Endodermal cell (in vitro differentiated cells): ENCODE measurements at regions not wholly inside any gene's neighbourhood (a gene's known extent, or its start where the extent isn't known, plus 50 kb on each side); places are given as distances from the start of the nearest gene placed in this dataset.

Experiments used
- DNase-seq: peaks from one replicate; pipeline ENCODE4 v3.0.0-alpha.2; 2017
- H3K27ac ChIP-seq: 2 replicates; pipeline ENCODE4 v1.5.1; 2013; ENCODE audit warnings: mild to moderate bottlenecking, low read depth, low read length, moderate library complexity
- H3K27me3 ChIP-seq: 2 replicates; pipeline ENCODE4 v1.6.1; 2013; ENCODE audit warnings: mild to moderate bottlenecking, low read length, moderate library complexity; ENCODE audit not compliant: insufficient read depth, control insufficient read depth, poor library complexity, severe bottlenecking
- H3K36me3 ChIP-seq: 2 replicates; pipeline ENCODE4 v1.7.0; 2013; ENCODE audit warnings: mild to moderate bottlenecking, low read length, moderate library complexity; ENCODE audit not compliant: control insufficient read depth, insufficient read depth
- H3K4me1 ChIP-seq: one replicate; pipeline ENCODE4 v1.7.0; 2013; ENCODE audit warnings: low read length; ENCODE audit not compliant: control insufficient read depth, insufficient read depth
- H3K4me3 ChIP-seq: 2 replicates; pipeline ENCODE4 v1.5.1; 2013; ENCODE audit warnings: mild to moderate bottlenecking, low read length, moderate library complexity
- H3K9ac ChIP-seq: 2 replicates; pipeline ENCODE4 v1.6.1; 2013; ENCODE audit warnings: mild to moderate bottlenecking, low read length, moderate library complexity; ENCODE audit not compliant: poor library complexity, severe bottlenecking; ENCODE audit errors: extremely low read depth
- H3K9me3 ChIP-seq: 2 replicates; pipeline ENCODE4 v1.6.1; 2013; ENCODE audit warnings: mild to moderate bottlenecking, low read length, moderate library complexity; ENCODE audit not compliant: control insufficient read depth
- H3K27ac Mint-ChIP-seq: 2 replicates; pipeline ENCODE4 v1.8.0; 2020; ENCODE audit warnings: mixed read lengths
- H3K27me3 Mint-ChIP-seq: 2 replicates; pipeline ENCODE4 v1.8.0; 2021; ENCODE audit warnings: mild to moderate bottlenecking, mixed read lengths; ENCODE audit not compliant: insufficient read depth
- H3K36me3 Mint-ChIP-seq: 2 replicates; pipeline ENCODE4 v1.8.0; 2020; ENCODE audit warnings: low read depth, mixed read lengths
- H3K4me1 Mint-ChIP-seq: 2 replicates; pipeline ENCODE4 v1.8.0; 2020; ENCODE audit warnings: mixed read lengths
- H3K4me3 Mint-ChIP-seq: 2 replicates; pipeline ENCODE4 v1.8.0; 2020; ENCODE audit warnings: mild to moderate bottlenecking, moderate library complexity, mixed read lengths
- H3K9me3 Mint-ChIP-seq: 2 replicates; pipeline ENCODE4 v1.8.0; 2020; ENCODE audit warnings: mild to moderate bottlenecking, mixed read lengths
- CTCF ChIP-seq: fragments of 200-600 bp; sonication (generic); conservative IDR thresholded peaks from 2 replicates; pipeline ENCODE4 v1.5.0; 2021; ENCODE audit warnings: antibody characterized with exemption, mild to moderate bottlenecking
- WGBS, 2 experiments: methylation state at CpG; one replicate each; pipeline versions ENCODE4 v1.1.5 to v1.1.7; 2013; ENCODE audit warnings: missing lambda C conversion rate in 2 of 2, mixed read lengths in 1 of 2; ENCODE audit not compliant: insufficient coverage in 1 of 2, insufficient read length in 1 of 2; 5-methylcytosine and 5-hydroxymethylcytosine counted together

- Mint-ChIP-seq H3K4me1 (no peaks in the 10 kb centered on the region), H3K27ac (no peak overlapping the region), H3K9me3 (no peaks in the 10 kb centered on the region), H3K27me3 (no peaks in the 10 kb centered on the region), H3K36me3 (no peaks in the 10 kb centered on the region), H3K4me3 (no peak overlapping the region)
- H3K4me1 ChIP-seq: no peaks in the 10 kb centered on the region
- peaks cover 2% of the 10 kb centered on the region for H3K9me3 ChIP-seq
- no peak overlapping the region for H3K4me3 ChIP-seq
- H3K9ac ChIP-seq: no peak overlapping the region
- no peak for DNase-seq
- no peak for TF ChIP-seq CTCF
- no peaks in the 10 kb centered on the region for H3K36me3 ChIP-seq
- H3K27ac ChIP-seq: no peak overlapping the region
- no peaks in the 10 kb centered on the region for H3K27me3 ChIP-seq
These were observed 515.0 kb upstream of the FAT1 start for GRCh38 chr4:187238646-187239045.

GRCh38 chr4:187251896-187252295, 528.2 kb upstream of the FAT1 start:
- peaks cover 7% of the 10 kb centered on the region for H3K9me3 ChIP-seq
- no peaks in the 10 kb centered on the region for H3K36me3 ChIP-seq
- H3K4me1 ChIP-seq: no peaks in the 10 kb centered on the region
- DNase-seq: no peak
- no peak overlapping the region for H3K27ac Mint-ChIP-seq
- H3K27ac ChIP-seq: no peak overlapping the region
- TF ChIP-seq CTCF: no peak
- H3K4me3 Mint-ChIP-seq: no peak overlapping the region
- no peak overlapping the region for H3K4me3 ChIP-seq
- 83 to 94% methylated on average over 1 to 4 of the region's 4 CpGs for WGBS, 2 experiments
- no peaks in the 10 kb centered on the region for H3K36me3 Mint-ChIP-seq
- no peak overlapping the region for H3K9ac ChIP-seq
- H3K9me3 Mint-ChIP-seq: no peaks in the 10 kb centered on the region
- no peaks in the 10 kb centered on the region for H3K27me3 Mint-ChIP-seq
- H3K4me1 Mint-ChIP-seq: peaks cover 19% of the 10 kb centered on the region
- H3K27me3 ChIP-seq: no peaks in the 10 kb centered on the region

GRCh38 chr4:187256897-187257296, 533.2 kb upstream of the FAT1 start:
- peaks cover 21% of the 10 kb centered on the region for H3K4me1 Mint-ChIP-seq
- DNase-seq: no peak
- no peaks in the 10 kb centered on the region for H3K9me3 Mint-ChIP-seq
- TF ChIP-seq CTCF: no peak
- peaks cover 7% of the 10 kb centered on the region for H3K9me3 ChIP-seq
- H3K27me3 ChIP-seq: no peaks in the 10 kb centered on the region
- H3K36me3 Mint-ChIP-seq: no peaks in the 10 kb centered on the region
- H3K27me3 Mint-ChIP-seq: no peaks in the 10 kb centered on the region
- no peak overlapping the region for H3K27ac ChIP-seq
- H3K4me3 Mint-ChIP-seq: no peak overlapping the region
- 76 to 92% methylated on average over 6 of the region's 6 CpGs for WGBS, 2 experiments
- H3K9ac ChIP-seq: no peak overlapping the region
- H3K36me3 ChIP-seq: no peaks in the 10 kb centered on the region
- peaks cover 5% of the 10 kb centered on the region for H3K4me1 ChIP-seq
- H3K4me3 ChIP-seq: no peak overlapping the region
- no peak overlapping the region for H3K27ac Mint-ChIP-seq
